Lung (tissue), 11 donors: ENCODE measurements at regions not wholly inside any gene's neighbourhood (a gene's known extent, or its start where the extent isn't known, plus 50 kb on each side); places are given as distances from the start of the nearest gene placed in this dataset.

Experiments used
- ATAC-seq: fragments of 200-7000 bp; cut with Tn5 transposase; one replicate; pipeline ENCODE4 v1.9.1; 2020; ENCODE audit warnings: moderate number of reproducible peaks; ENCODE audit not compliant: insufficient read depth, low FRiP score
- DNase-seq, 3 donors: peaks; one replicate each; pipeline ENCODE4 v3.0.0-alpha.2; 2013 to 2017
- H3K27ac ChIP-seq, 2 donors: one replicate each; pipeline ENCODE4 v1.5.1; 2013; ENCODE audit warnings: mild to moderate bottlenecking in 2 of 2, moderate library complexity in 2 of 2, control low read depth in 1 of 2, inconsistent platforms in 1 of 2, low read depth in 1 of 2, low read length in 1 of 2
- H3K27me3 ChIP-seq, 3 donors: one replicate each; pipeline ENCODE4 v1.5.1; 2013; ENCODE audit warnings: low read length in 2 of 3; ENCODE audit not compliant: control insufficient read depth in 3 of 3, insufficient read depth in 3 of 3
- H3K36me3 ChIP-seq, 4 donors: one replicate each; pipeline ENCODE4 v1.5.1; 2013; ENCODE audit warnings: low read length in 4 of 4, mild to moderate bottlenecking in 1 of 4, moderate library complexity in 1 of 4; ENCODE audit not compliant: control insufficient read depth in 4 of 4, insufficient read depth in 4 of 4
- H3K4me1 ChIP-seq, 5 donors: one replicate each; pipeline ENCODE4 v1.5.1; 2013; ENCODE audit warnings: low read length in 5 of 5, mild to moderate bottlenecking in 2 of 5, moderate library complexity in 1 of 5; ENCODE audit not compliant: control insufficient read depth in 5 of 5, insufficient read depth in 5 of 5
- H3K4me3 ChIP-seq: one replicate; pipeline ENCODE4 v1.5.1; 2013; ENCODE audit warnings: mild to moderate bottlenecking, control low read depth, moderate library complexity
- H3K9ac ChIP-seq, 2 donors: one replicate each; pipeline ENCODE4 v1.5.1; 2013; ENCODE audit warnings: low read length in 2 of 2, control low read depth in 1 of 2; ENCODE audit not compliant: insufficient read depth in 1 of 2
- H3K9me3 ChIP-seq, 4 donors: one replicate each; pipeline ENCODE4 v1.5.1; 2013; ENCODE audit warnings: low read length in 3 of 4, mild to moderate bottlenecking in 1 of 4, moderate library complexity in 1 of 4; ENCODE audit not compliant: control insufficient read depth in 4 of 4, insufficient read depth in 3 of 4
- WGBS, 2 donors: extraction: QIAGEN DNeasy Blood & Tissue Kit; methylation state at CpG; one replicate each; pipeline ENCODE4 v1.1.7; 2013; 5-methylcytosine and 5-hydroxymethylcytosine counted together
- TF ChIP-seq, protein P1 (sequence below): IDR thresholded peaks from 2 replicates; pipeline ENCODE4 v1.5.1; 2012; ENCODE audit warnings: mild to moderate bottlenecking; ENCODE audit errors: control extremely low read depth, extremely low read depth
- donor health status: control.
- donor health status: control.
- donor health status: Bipolar disorder and iron deficiency.
- donor health status: healthy.
- donor health status: DM: yes; HTN: yes; CAD: no.

DNA sequence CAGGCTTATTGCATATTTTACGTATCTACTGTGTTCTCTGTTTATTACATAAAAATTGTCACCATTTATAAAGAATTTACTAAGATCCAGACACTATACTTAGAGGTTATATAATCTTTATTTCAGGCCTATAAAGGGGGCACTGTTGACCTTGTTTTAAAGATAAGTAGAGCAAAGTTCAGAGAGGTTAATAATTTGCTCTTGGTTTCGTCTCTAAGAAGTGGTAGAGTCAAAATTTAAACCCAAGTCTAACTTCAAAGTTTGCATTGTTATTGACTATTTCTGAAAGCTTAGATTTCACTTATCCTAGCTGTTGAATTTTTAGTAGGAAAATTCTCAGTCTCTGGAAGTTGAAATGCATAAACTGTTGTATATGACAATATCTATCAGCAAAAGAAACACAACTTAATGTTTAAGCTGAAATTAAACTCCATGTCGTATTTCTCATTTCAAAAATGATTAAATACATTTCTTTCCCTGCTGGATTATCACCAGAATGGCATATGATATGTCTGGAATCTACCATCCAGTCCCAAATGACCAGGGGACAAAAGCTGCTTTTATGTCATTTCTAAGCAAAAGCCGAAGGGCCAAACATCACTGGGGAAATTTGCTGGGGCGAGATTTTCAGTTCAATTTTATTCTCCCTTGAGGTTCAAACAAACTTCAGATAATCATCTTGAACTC lies 138.4 kb downstream of the SLC7A11 start:
- no peaks in the 10 kb centered on the region for H3K9me3 ChIP-seq
- H3K27me3 ChIP-seq = no peaks in the 10 kb centered on the region
- H3K9ac ChIP-seq = no peak overlapping the region
- 84 to 86% methylated on average over 5 of the region's 5 CpGs for WGBS, 2 donors
- TF ChIP-seq, protein P1, sequence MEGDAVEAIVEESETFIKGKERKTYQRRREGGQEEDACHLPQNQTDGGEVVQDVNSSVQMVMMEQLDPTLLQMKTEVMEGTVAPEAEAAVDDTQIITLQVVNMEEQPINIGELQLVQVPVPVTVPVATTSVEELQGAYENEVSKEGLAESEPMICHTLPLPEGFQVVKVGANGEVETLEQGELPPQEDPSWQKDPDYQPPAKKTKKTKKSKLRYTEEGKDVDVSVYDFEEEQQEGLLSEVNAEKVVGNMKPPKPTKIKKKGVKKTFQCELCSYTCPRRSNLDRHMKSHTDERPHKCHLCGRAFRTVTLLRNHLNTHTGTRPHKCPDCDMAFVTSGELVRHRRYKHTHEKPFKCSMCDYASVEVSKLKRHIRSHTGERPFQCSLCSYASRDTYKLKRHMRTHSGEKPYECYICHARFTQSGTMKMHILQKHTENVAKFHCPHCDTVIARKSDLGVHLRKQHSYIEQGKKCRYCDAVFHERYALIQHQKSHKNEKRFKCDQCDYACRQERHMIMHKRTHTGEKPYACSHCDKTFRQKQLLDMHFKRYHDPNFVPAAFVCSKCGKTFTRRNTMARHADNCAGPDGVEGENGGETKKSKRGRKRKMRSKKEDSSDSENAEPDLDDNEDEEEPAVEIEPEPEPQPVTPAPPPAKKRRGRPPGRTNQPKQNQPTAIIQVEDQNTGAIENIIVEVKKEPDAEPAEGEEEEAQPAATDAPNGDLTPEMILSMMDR = no peak
- ATAC-seq (no peak), DNase-seq (no peak)
- no peak overlapping the region for H3K27ac ChIP-seq
- no peaks in the 10 kb centered on the region for H3K36me3 ChIP-seq
- H3K4me1 ChIP-seq = peaks cover 0 to 9% (median 0%) of the 10 kb centered on the region in 5 donors
- H3K4me3 ChIP-seq = no peak overlapping the region

DNA sequence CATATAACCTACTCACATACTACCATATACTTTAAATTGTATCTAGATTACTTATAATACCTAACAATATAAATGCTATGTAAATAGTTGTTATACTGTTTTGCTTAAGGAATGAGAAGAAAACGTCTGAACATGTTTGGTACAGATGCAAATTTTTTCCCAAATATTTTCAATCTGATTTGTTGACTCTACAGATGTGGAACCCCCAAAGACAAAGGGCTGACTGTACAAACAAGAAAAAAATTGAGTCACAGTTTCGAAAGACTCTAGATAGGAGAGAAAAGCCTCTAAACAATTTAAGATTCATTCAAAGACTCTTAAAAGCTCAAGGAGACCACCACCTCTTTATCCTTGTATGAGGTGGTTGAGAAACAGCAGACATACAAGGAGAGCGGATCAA lies 142.8 kb downstream of the SLC7A11 start:
- Histone ChIP-seq H3K9ac (no peak overlapping the region), H3K27me3 (no peaks in the 10 kb centered on the region), H3K4me3 (no peak overlapping the region), H3K9me3 (no peaks in the 10 kb centered on the region), H3K4me1 (peaks cover 0 to 6% (median 0%) of the 10 kb centered on the region in 5 donors), H3K27ac (no peak overlapping the region), H3K36me3 (no peaks in the 10 kb centered on the region)
- ATAC-seq (no peak), DNase-seq (no peak)
- TF ChIP-seq, protein P1 = no peak
- whole genome bisulfite sequencing, 2 donors = 74 to 81% methylated on average over 3 of the region's 3 CpGs

DNA sequence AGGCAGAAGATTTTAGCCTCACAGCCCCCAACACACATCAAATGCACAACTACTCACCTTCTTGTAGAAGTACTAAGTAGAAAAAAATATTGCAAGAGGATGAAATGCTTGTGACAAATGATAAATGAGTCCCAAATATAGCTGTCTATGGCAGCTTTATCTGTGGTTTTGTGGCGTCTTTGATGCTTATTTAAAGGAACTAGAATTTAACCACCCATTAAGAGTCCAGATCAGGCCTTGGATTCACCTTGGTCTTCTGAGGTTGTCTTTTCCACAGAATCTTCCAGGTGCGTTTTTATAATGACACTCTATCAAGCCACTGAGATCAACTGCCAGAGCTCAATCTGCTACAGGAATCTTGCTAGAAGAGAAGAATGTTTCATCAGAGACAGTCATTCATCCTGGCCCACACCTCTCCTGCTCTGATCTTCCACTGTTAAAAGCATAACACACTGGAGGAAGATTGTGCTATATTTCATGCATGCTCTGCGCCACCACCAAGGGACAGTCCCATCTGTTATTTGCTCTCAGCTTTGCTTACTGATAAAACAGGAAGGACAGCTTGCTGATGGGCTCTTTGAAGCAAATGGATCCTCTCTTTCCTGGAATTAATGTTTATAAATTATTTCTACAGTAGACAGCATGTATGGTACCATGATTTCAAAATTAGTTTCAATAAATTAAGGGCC lies 144.1 kb downstream of the SLC7A11 start:
- Histone ChIP-seq H3K27ac (no peak overlapping the region), H3K4me1 (no peaks in the 10 kb centered on the region), H3K4me3 (no peak overlapping the region), H3K9ac (no peak overlapping the region), H3K27me3 (no peaks in the 10 kb centered on the region), H3K9me3 (no peaks in the 10 kb centered on the region), H3K36me3 (no peaks in the 10 kb centered on the region)
- WGBS, 2 donors = 74 to 79% methylated on average over 3 of the region's 3 CpGs
- ATAC-seq (no peak), DNase-seq (no peak)
- TF ChIP-seq, protein P1 = no peak
